22Rv1 (cell line): ENCODE measurements at regions not wholly inside any gene's neighbourhood (a gene's known extent, or its start where the extent isn't known, plus 50 kb on each side); places are given as distances from the start of the nearest gene placed in this dataset.

Experiments used
- ZFX ChIP-seq: fragments of 450-650 bp; IDR thresholded peaks from 2 replicates; pipeline ENCODE4 v1.6.1; 2017; ENCODE audit warnings: antibody characterized with exemption, borderline replicate concordance
- TF ChIP-seq, protein P1 (sequence below): fragments of 450-650 bp; IDR thresholded peaks from 2 replicates; pipeline ENCODE4 v1.5.1; 2017; ENCODE audit warnings: mild to moderate bottlenecking

GRCh38 chr16:72415379-72415778, 243.4 kb upstream of the PMFBP1 start:
- TF ChIP-seq, protein P1, sequence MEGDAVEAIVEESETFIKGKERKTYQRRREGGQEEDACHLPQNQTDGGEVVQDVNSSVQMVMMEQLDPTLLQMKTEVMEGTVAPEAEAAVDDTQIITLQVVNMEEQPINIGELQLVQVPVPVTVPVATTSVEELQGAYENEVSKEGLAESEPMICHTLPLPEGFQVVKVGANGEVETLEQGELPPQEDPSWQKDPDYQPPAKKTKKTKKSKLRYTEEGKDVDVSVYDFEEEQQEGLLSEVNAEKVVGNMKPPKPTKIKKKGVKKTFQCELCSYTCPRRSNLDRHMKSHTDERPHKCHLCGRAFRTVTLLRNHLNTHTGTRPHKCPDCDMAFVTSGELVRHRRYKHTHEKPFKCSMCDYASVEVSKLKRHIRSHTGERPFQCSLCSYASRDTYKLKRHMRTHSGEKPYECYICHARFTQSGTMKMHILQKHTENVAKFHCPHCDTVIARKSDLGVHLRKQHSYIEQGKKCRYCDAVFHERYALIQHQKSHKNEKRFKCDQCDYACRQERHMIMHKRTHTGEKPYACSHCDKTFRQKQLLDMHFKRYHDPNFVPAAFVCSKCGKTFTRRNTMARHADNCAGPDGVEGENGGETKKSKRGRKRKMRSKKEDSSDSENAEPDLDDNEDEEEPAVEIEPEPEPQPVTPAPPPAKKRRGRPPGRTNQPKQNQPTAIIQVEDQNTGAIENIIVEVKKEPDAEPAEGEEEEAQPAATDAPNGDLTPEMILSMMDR, result no peak
- TF ChIP-seq ZFX, result no peak
